ENCODE measurements at regions not wholly inside any gene's neighbourhood (a gene's known extent, or its start where the extent isn't known, plus 50 kb on each side); places are given as distances from the start of the nearest gene placed in this dataset.

- ATAC-seq (replicated peaks) = no peak
- Mint-ChIP-seq H3K27me3 (peaks cover 0 to 6% of the 10 kb centered on the region in 2 donors), H3K36me3 (no peaks in the 10 kb centered on the region), H3K9me3 (no peaks in the 10 kb centered on the region), H3K4me1 (peaks cover 3 to 5% of the 10 kb centered on the region in 2 donors), H3K4me3 (no peak overlapping the region), H3K27ac (no peak overlapping the region)
- no peak for DNase-seq
Observed at GRCh38 chr3:13227315-13228165, 154.3 kb upstream of the IQSEC1 start.

- peaks cover 0 to 5% of the 10 kb centered on the region in 2 donors for H3K27me3 Mint-ChIP-seq
- no peak overlapping the region for H3K4me3 Mint-ChIP-seq
- ATAC-seq (replicated peaks) (no peak), DNase-seq (no peak)
- H3K27ac Mint-ChIP-seq = no peak overlapping the region
- H3K4me1 Mint-ChIP-seq = peaks cover 0 to 2% of the 10 kb centered on the region in 2 donors
- H3K36me3 Mint-ChIP-seq = no peaks in the 10 kb centered on the region
- no peaks in the 10 kb centered on the region for H3K9me3 Mint-ChIP-seq
Observed at GRCh38 chr3:13224967-13225366, 151.7 kb upstream of the IQSEC1 start.

GRCh38 chr3:13223574-13224237, 150.5 kb upstream of the IQSEC1 start:
- Mint-ChIP-seq H3K27me3 (peaks cover 0 to 6% of the 10 kb centered on the region in 2 donors), H3K36me3 (no peaks in the 10 kb centered on the region), H3K9me3 (no peaks in the 10 kb centered on the region), H3K27ac (no peak overlapping the region), H3K4me1 (peaks cover 0 to 2% of the 10 kb centered on the region in 2 donors), H3K4me3 (no peak overlapping the region)
- DNase-seq = no peak
- no peak for ATAC-seq (replicated peaks)

- ATAC-seq (replicated peaks) (no peak), DNase-seq (no peak)
- no peaks in the 10 kb centered on the region for H3K36me3 Mint-ChIP-seq
- peaks cover 0 to 12% of the 10 kb centered on the region in 2 donors for H3K27me3 Mint-ChIP-seq
- no peaks in the 10 kb centered on the region for H3K9me3 Mint-ChIP-seq
- no peak overlapping the region for H3K27ac Mint-ChIP-seq
- H3K4me1 Mint-ChIP-seq = peaks cover 0 to 2% of the 10 kb centered on the region in 2 donors
- no peak overlapping the region for H3K4me3 Mint-ChIP-seq
Observed at GRCh38 chr3:13222891-13223573, 149.8 kb upstream of the IQSEC1 start.

- H3K36me3 Mint-ChIP-seq = no peaks in the 10 kb centered on the region
- DNase-seq = no peak
- H3K9me3 Mint-ChIP-seq = peaks cover 0 to 2% of the 10 kb centered on the region in 2 donors
- no peaks in the 10 kb centered on the region for H3K4me1 Mint-ChIP-seq
- H3K4me3 Mint-ChIP-seq = no peak overlapping the region
- peaks cover 5 to 20% of the 10 kb centered on the region in 2 donors for H3K27me3 Mint-ChIP-seq
- ATAC-seq (replicated peaks) = no peak
- H3K27ac Mint-ChIP-seq = no peak overlapping the region
Observed at GRCh38 chr3:13222131-13222530, 148.9 kb upstream of the IQSEC1 start.

- Mint-ChIP-seq H3K27ac (no peak overlapping the region), H3K4me1 (no peaks in the 10 kb centered on the region), H3K36me3 (no peaks in the 10 kb centered on the region), H3K4me3 (no peak overlapping the region), H3K27me3 (peaks cover 11 to 24% of the 10 kb centered on the region in 2 donors), H3K9me3 (peaks cover 0 to 4% of the 10 kb centered on the region in 2 donors)
- DNase-seq = no peak
- no peak for ATAC-seq (replicated peaks)
Observed at GRCh38 chr3:13221491-13222061, 148.3 kb upstream of the IQSEC1 start.

GRCh38 chr3:13220991-13221390, 147.8 kb upstream of the IQSEC1 start:
- no peaks in the 10 kb centered on the region for H3K36me3 Mint-ChIP-seq
- no peaks in the 10 kb centered on the region for H3K4me1 Mint-ChIP-seq
- H3K4me3 Mint-ChIP-seq = no peak overlapping the region
- H3K27ac Mint-ChIP-seq = no peak overlapping the region
- no peak for ATAC-seq (replicated peaks)
- peaks cover 0 to 4% of the 10 kb centered on the region in 2 donors for H3K9me3 Mint-ChIP-seq
- DNase-seq = no peak
- H3K27me3 Mint-ChIP-seq = peaks cover 12 to 30% of the 10 kb centered on the region in 2 donors

- no peak overlapping the region for H3K27ac Mint-ChIP-seq
- H3K4me1 Mint-ChIP-seq = no peaks in the 10 kb centered on the region
- DNase-seq (no peak), ATAC-seq (replicated peaks) (no peak)
- no peaks in the 10 kb centered on the region for H3K36me3 Mint-ChIP-seq
- H3K27me3 Mint-ChIP-seq = peaks cover 18 to 37% of the 10 kb centered on the region in 2 donors
- no peak overlapping the region for H3K4me3 Mint-ChIP-seq
- peaks cover 0 to 4% of the 10 kb centered on the region in 2 donors for H3K9me3 Mint-ChIP-seq
Observed at GRCh38 chr3:13219902-13220296, 146.7 kb upstream of the IQSEC1 start.

GRCh38 chr3:13219077-13219901, 146.1 kb upstream of the IQSEC1 start:
- Mint-ChIP-seq H3K4me1 (no peaks in the 10 kb centered on the region), H3K27ac (no peak overlapping the region), H3K27me3 (peaks cover 25 to 43% of the 10 kb centered on the region in 2 donors), H3K9me3 (peaks cover 0 to 4% of the 10 kb centered on the region in 2 donors), H3K4me3 (no peak overlapping the region), H3K36me3 (no peaks in the 10 kb centered on the region)
- ATAC-seq (replicated peaks) (no peak), DNase-seq (no peak)

GRCh38 chr3:13218541-13218908, 145.3 kb upstream of the IQSEC1 start:
- peaks cover 0 to 4% of the 10 kb centered on the region in 2 donors for H3K9me3 Mint-ChIP-seq
- peaks cover 29 to 49% of the 10 kb centered on the region in 2 donors for H3K27me3 Mint-ChIP-seq
- no peak overlapping the region for H3K27ac Mint-ChIP-seq
- H3K36me3 Mint-ChIP-seq = no peaks in the 10 kb centered on the region
- H3K4me1 Mint-ChIP-seq = no peaks in the 10 kb centered on the region
- ATAC-seq (replicated peaks) = no peak
- DNase-seq = no peak
- no peak overlapping the region for H3K4me3 Mint-ChIP-seq

GRCh38 chr3:13217736-13218540, 144.7 kb upstream of the IQSEC1 start:
- Mint-ChIP-seq H3K4me3 (no peak overlapping the region), H3K27me3 (peaks cover 29 to 49% of the 10 kb centered on the region in 2 donors), H3K27ac (no peak overlapping the region), H3K36me3 (no peaks in the 10 kb centered on the region), H3K9me3 (peaks cover 0 to 4% of the 10 kb centered on the region in 2 donors), H3K4me1 (no peaks in the 10 kb centered on the region)
- DNase-seq = no peak
- no peak for ATAC-seq (replicated peaks)

- no peaks in the 10 kb centered on the region for H3K36me3 Mint-ChIP-seq
Observed at GRCh38 chr3:13217253-13217652, 144.0 kb upstream of the IQSEC1 start.

More at GRCh38 chr3:13217253-13217652, 144.0 kb upstream of the IQSEC1 start:
- H3K4me3 Mint-ChIP-seq = no peak overlapping the region
- no peaks in the 10 kb centered on the region for H3K4me1 Mint-ChIP-seq
- peaks cover 29 to 49% of the 10 kb centered on the region in 2 donors for H3K27me3 Mint-ChIP-seq
- DNase-seq (no peak), ATAC-seq (replicated peaks) (no peak)
- peaks cover 0 to 4% of the 10 kb centered on the region in 2 donors for H3K9me3 Mint-ChIP-seq
- no peak overlapping the region for H3K27ac Mint-ChIP-seq

Measured in stimulated activated naive B cell treated with anti-CD40 and anti-IgM and Interleukin-4, amounts not matched to agents 10 μg/mL and 1 μg/mL and 100 μg/mL, for 72 hours (primary cell).